Progenitor cell of endocrine pancreas (in vitro differentiated cells): ENCODE measurements at regions not wholly inside any gene's neighbourhood (a gene's known extent, or its start where the extent isn't known, plus 50 kb on each side); places are given as distances from the start of the nearest gene placed in this dataset.
A peak's percentile ranks its signal among the peaks of the same experiment; 100 is the strongest.

Experiments used
- DNase-seq: peaks from one replicate; pipeline ENCODE4 v3.0.0; 2021; ENCODE audit warnings: low spot score; ENCODE audit not compliant: unreplicated experiment
- H3K27ac Mint-ChIP-seq: 2 replicates; pipeline ENCODE4 v1.8.0; 2021; ENCODE audit warnings: mild to moderate bottlenecking, moderate library complexity, mixed read lengths
- H3K27me3 Mint-ChIP-seq: 2 replicates; pipeline ENCODE4 v1.8.0; 2021; ENCODE audit warnings: mixed read lengths
- H3K36me3 Mint-ChIP-seq: 2 replicates; pipeline ENCODE4 v1.8.0; 2022; ENCODE audit warnings: mixed read lengths; ENCODE audit not compliant: insufficient read depth
- H3K4me1 Mint-ChIP-seq: 2 replicates; pipeline ENCODE4 v1.8.0; 2021; ENCODE audit warnings: low read depth, mixed read lengths
- H3K4me3 Mint-ChIP-seq: 2 replicates; pipeline ENCODE4 v1.8.0; 2021; ENCODE audit warnings: low read depth, mild to moderate bottlenecking, moderate library complexity, mixed read lengths
- H3K9me3 Mint-ChIP-seq: 2 replicates; pipeline ENCODE4 v1.8.0; 2021; ENCODE audit warnings: low read depth, mixed read lengths
- CTCF ChIP-seq: fragments of 200-600 bp; sonication (generic); IDR thresholded peaks from one replicate; pipeline ENCODE4 v1.5.0; 2021; ENCODE audit warnings: antibody characterized with exemption, mild to moderate bottlenecking; ENCODE audit not compliant: unreplicated experiment

DNA sequence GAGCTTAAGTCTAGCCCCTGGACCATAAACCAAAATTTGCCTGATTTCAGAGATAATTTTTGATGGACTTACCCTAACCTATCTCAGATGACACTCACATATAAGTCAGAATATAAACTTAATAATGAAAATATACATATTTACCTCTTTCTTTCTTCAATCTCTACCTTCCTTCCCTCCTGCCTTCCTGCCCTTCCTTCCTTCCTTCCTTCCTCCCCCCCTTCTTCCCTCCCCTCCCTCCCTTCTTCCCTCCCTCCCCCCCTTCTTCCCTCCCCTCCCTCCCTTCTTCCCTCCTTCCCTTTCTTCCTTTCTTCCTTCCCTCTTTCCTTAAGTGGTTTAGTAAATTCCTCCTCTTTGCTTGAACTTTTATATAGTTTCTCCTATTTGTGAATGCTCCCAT is 88.7 kb downstream of the EDNRB start:
- Mint-ChIP-seq H3K4me1 (no peaks in the 10 kb centered on the region), H3K27me3 (no peaks in the 10 kb centered on the region), H3K27ac (no peak overlapping the region), H3K9me3 (no peaks in the 10 kb centered on the region), H3K4me3 (no peak overlapping the region), H3K36me3 (no peaks in the 10 kb centered on the region)
- DNase-seq: no peak
- TF ChIP-seq CTCF: no peak

- H3K4me3 Mint-ChIP-seq: no peak overlapping the region
- H3K9me3 Mint-ChIP-seq: no peaks in the 10 kb centered on the region
- no peak overlapping the region for H3K27ac Mint-ChIP-seq
- H3K36me3 Mint-ChIP-seq: no peaks in the 10 kb centered on the region
- no peaks in the 10 kb centered on the region for H3K27me3 Mint-ChIP-seq
- no peaks in the 10 kb centered on the region for H3K4me1 Mint-ChIP-seq
- no peak for DNase-seq
- no peak for TF ChIP-seq CTCF
These were observed 89.8 kb downstream of the EDNRB start for GRCh38 chr13:77828799-77829198.

- H3K9me3 Mint-ChIP-seq: no peaks in the 10 kb centered on the region
- H3K27me3 Mint-ChIP-seq: no peaks in the 10 kb centered on the region
- H3K27ac Mint-ChIP-seq: no peak overlapping the region
- no peak overlapping the region for H3K4me3 Mint-ChIP-seq
- no peaks in the 10 kb centered on the region for H3K4me1 Mint-ChIP-seq
- H3K36me3 Mint-ChIP-seq: no peaks in the 10 kb centered on the region
- no peak for TF ChIP-seq CTCF
- no peak for DNase-seq
These were observed 91.3 kb downstream of the EDNRB start for GRCh38 chr13:77827332-77827731.

- Mint-ChIP-seq H3K4me1 (no peaks in the 10 kb centered on the region), H3K36me3 (no peaks in the 10 kb centered on the region), H3K9me3 (no peaks in the 10 kb centered on the region), H3K27ac (no peak overlapping the region), H3K27me3 (no peaks in the 10 kb centered on the region), H3K4me3 (no peak overlapping the region)
- no peak for DNase-seq
- TF ChIP-seq CTCF: peak; percentile 31
These were observed 98.0 kb downstream of the EDNRB start for GRCh38 chr13:77820431-77821149.

- TF ChIP-seq CTCF: no peak
- Mint-ChIP-seq H3K4me1 (no peaks in the 10 kb centered on the region), H3K27ac (no peak overlapping the region), H3K9me3 (no peaks in the 10 kb centered on the region), H3K27me3 (no peaks in the 10 kb centered on the region), H3K36me3 (no peaks in the 10 kb centered on the region), H3K4me3 (no peak overlapping the region)
- DNase-seq: no peak
These were observed 101.1 kb downstream of the EDNRB start for GRCh38 chr13:77817521-77817920.
